ENCODE measurements at regions not wholly inside any gene's neighbourhood (a gene's known extent, or its start where the extent isn't known, plus 50 kb on each side); places are given as distances from the start of the nearest gene placed in this dataset.
A peak's percentile ranks its signal among the peaks of the same experiment; 100 is the strongest.

GRCh38 chr4:14679906-14680305 is 322.4 kb upstream of the CPEB2 start:
- in situ Hi-C loops (cut with HindIII; ENCODE audit: low pct_unique_long_range_greater_than_20kb, low sequenced_read_pairs): no loop called here

GRCh38 chr4:14681330-14681729 is 321.0 kb upstream of the CPEB2 start:
- DNase-seq (ENCODE audit: low read depth, low spot score): no peak
- in situ Hi-C loops (cut with HindIII; ENCODE audit: low pct_unique_long_range_greater_than_20kb, low sequenced_read_pairs): no loop called here

More at GRCh38 chr4:14679906-14680305, 322.4 kb upstream of the CPEB2 start:
- no peak for DNase-seq (ENCODE audit: low read depth, low spot score)

- DNase-seq (ENCODE audit: low read depth, low spot score): no peak
- in situ Hi-C loops (cut with HindIII; ENCODE audit: low pct_unique_long_range_greater_than_20kb, low sequenced_read_pairs): no loop called here
Observed at GRCh38 chr4:14693728-14694127, 308.6 kb upstream of the CPEB2 start.

GRCh38 chr4:14695095-14695845 is 307.0 kb upstream of the CPEB2 start:
- DNase-seq (ENCODE audit: low read depth, low spot score): no peak
- in situ Hi-C loops (cut with HindIII; ENCODE audit: low pct_unique_long_range_greater_than_20kb, low sequenced_read_pairs): no loop called here

- in situ Hi-C loops (cut with HindIII; ENCODE audit: low pct_unique_long_range_greater_than_20kb, low sequenced_read_pairs): no loop called here
- DNase-seq (ENCODE audit: low read depth, low spot score): no peak
Observed at GRCh38 chr4:14700083-14700482, 302.2 kb upstream of the CPEB2 start.

GRCh38 chr4:14700544-14700943 is 301.7 kb upstream of the CPEB2 start:
- in situ Hi-C loops (cut with HindIII; ENCODE audit: low pct_unique_long_range_greater_than_20kb, low sequenced_read_pairs): no loop called here

GRCh38 chr4:14701389-14701788 is 300.9 kb upstream of the CPEB2 start:
- in situ Hi-C loops (cut with HindIII; ENCODE audit: low pct_unique_long_range_greater_than_20kb, low sequenced_read_pairs): no loop called here
- no peak for DNase-seq (ENCODE audit: low read depth, low spot score)

More at GRCh38 chr4:14700544-14700943, 301.7 kb upstream of the CPEB2 start:
- DNase-seq (ENCODE audit: low read depth, low spot score): no peak

GRCh38 chr4:14701896-14702295 is 300.4 kb upstream of the CPEB2 start:
- DNase-seq (ENCODE audit: low read depth, low spot score): no peak
- in situ Hi-C loops (cut with HindIII; ENCODE audit: low pct_unique_long_range_greater_than_20kb, low sequenced_read_pairs): no loop called here

- in situ Hi-C loops (cut with HindIII; ENCODE audit: low pct_unique_long_range_greater_than_20kb, low sequenced_read_pairs): no loop called here
- no peak for DNase-seq (ENCODE audit: low read depth, low spot score)
Observed at GRCh38 chr4:14708574-14708973, 293.7 kb upstream of the CPEB2 start.

- in situ Hi-C loops (cut with HindIII; ENCODE audit: low pct_unique_long_range_greater_than_20kb, low sequenced_read_pairs): no loop called here
Observed at GRCh38 chr4:14711259-14711658, 291.0 kb upstream of the CPEB2 start.

GRCh38 chr4:14716691-14717090 is 285.6 kb upstream of the CPEB2 start:
- no peak for DNase-seq (ENCODE audit: low read depth, low spot score)
- in situ Hi-C loops (cut with HindIII; ENCODE audit: low pct_unique_long_range_greater_than_20kb, low sequenced_read_pairs): no loop called here

More at GRCh38 chr4:14711259-14711658, 291.0 kb upstream of the CPEB2 start:
- no peak for DNase-seq (ENCODE audit: low read depth, low spot score)

GRCh38 chr4:14719053-14719452 is 283.2 kb upstream of the CPEB2 start:
- in situ Hi-C loops (cut with HindIII; ENCODE audit: low pct_unique_long_range_greater_than_20kb, low sequenced_read_pairs): no loop called here
- no peak for DNase-seq (ENCODE audit: low read depth, low spot score)

GRCh38 chr4:14726441-14726840 is 275.8 kb upstream of the CPEB2 start:
- no peak for DNase-seq (ENCODE audit: low read depth, low spot score)
- in situ Hi-C loops (cut with HindIII; ENCODE audit: low pct_unique_long_range_greater_than_20kb, low sequenced_read_pairs): no loop called here

GRCh38 chr4:14726877-14727361 is 275.4 kb upstream of the CPEB2 start:
- in situ Hi-C loops (cut with HindIII; ENCODE audit: low pct_unique_long_range_greater_than_20kb, low sequenced_read_pairs): no loop called here
- peak; percentile 2 for DNase-seq (ENCODE audit: low read depth, low spot score)

GRCh38 chr4:14729282-14730000 is 272.8 kb upstream of the CPEB2 start:
- DNase-seq (ENCODE audit: low read depth, low spot score): no peak
- in situ Hi-C loops (cut with HindIII; ENCODE audit: low pct_unique_long_range_greater_than_20kb, low sequenced_read_pairs): no loop called here

GRCh38 chr4:14742054-14742453 is 260.2 kb upstream of the CPEB2 start:
- in situ Hi-C loops (cut with HindIII; ENCODE audit: low pct_unique_long_range_greater_than_20kb, low sequenced_read_pairs): no loop called here
- no peak for DNase-seq (ENCODE audit: low read depth, low spot score)

- in situ Hi-C loops (cut with HindIII; ENCODE audit: low pct_unique_long_range_greater_than_20kb, low sequenced_read_pairs): no loop called here
- DNase-seq (ENCODE audit: low read depth, low spot score): no peak
Observed at GRCh38 chr4:14743172-14743571, 259.1 kb upstream of the CPEB2 start.

GRCh38 chr4:14743601-14744000 is 258.7 kb upstream of the CPEB2 start:
- in situ Hi-C loops (cut with HindIII; ENCODE audit: low pct_unique_long_range_greater_than_20kb, low sequenced_read_pairs): no loop called here
- DNase-seq (ENCODE audit: low read depth, low spot score): no peak

- no peak for DNase-seq (ENCODE audit: low read depth, low spot score)
- in situ Hi-C loops (cut with HindIII; ENCODE audit: low pct_unique_long_range_greater_than_20kb, low sequenced_read_pairs): no loop called here
Observed at GRCh38 chr4:14744346-14744745, 257.9 kb upstream of the CPEB2 start.
